NCI-H774 (cell line): ENCODE measurements at regions not wholly inside any gene's neighbourhood (a gene's known extent, or its start where the extent isn't known, plus 50 kb on each side); places are given as distances from the start of the nearest gene placed in this dataset.

Source experiments
- DNase-seq: peaks from one replicate; lab custom pipeline; 2025; lab: John Stamatoyannopoulos, UW

GRCh38 chr3:22485954-22486353, 717.2 kb upstream of the UBE2E2 start:
- DNase-seq, result no peak

- no peak for DNase-seq
Observed at GRCh38 chr3:22490747-22491146, 712.4 kb upstream of the UBE2E2 start.

GRCh38 chr3:22491344-22491743, 711.8 kb upstream of the UBE2E2 start:
- no peak for DNase-seq

- DNase-seq, result no peak
Observed at GRCh38 chr3:22492342-22492741, 710.8 kb upstream of the UBE2E2 start.

GRCh38 chr3:22495241-22495640, 707.9 kb upstream of the UBE2E2 start:
- no peak for DNase-seq

GRCh38 chr3:22495791-22496190, 707.3 kb upstream of the UBE2E2 start:
- no peak for DNase-seq

- DNase-seq, result no peak
Observed at GRCh38 chr3:22496641-22497040, 706.5 kb upstream of the UBE2E2 start.

GRCh38 chr3:22506871-22507270, 696.3 kb upstream of the UBE2E2 start:
- DNase-seq, result peak; percentile 11

- DNase-seq, result no peak
Observed at GRCh38 chr3:22507709-22508108, 695.4 kb upstream of the UBE2E2 start.

- no peak for DNase-seq
Observed at GRCh38 chr3:22523925-22524324, 679.2 kb upstream of the UBE2E2 start.

GRCh38 chr3:22526266-22526837, 676.8 kb upstream of the UBE2E2 start:
- no peak for DNase-seq

GRCh38 chr3:22536541-22536940, 666.6 kb upstream of the UBE2E2 start:
- DNase-seq, result no peak

- DNase-seq, result no peak
Observed at GRCh38 chr3:22537560-22537959, 665.6 kb upstream of the UBE2E2 start.

GRCh38 chr3:22542311-22542710, 660.8 kb upstream of the UBE2E2 start:
- no peak for DNase-seq

- peak; percentile 47 for DNase-seq
Observed at GRCh38 chr3:22555753-22556435, 647.2 kb upstream of the UBE2E2 start.

- DNase-seq, result no peak
Observed at GRCh38 chr3:22565393-22565792, 637.7 kb upstream of the UBE2E2 start.

GRCh38 chr3:22568285-22568684, 634.8 kb upstream of the UBE2E2 start:
- no peak for DNase-seq

- DNase-seq, result no peak
Observed at GRCh38 chr3:22569570-22569969, 633.6 kb upstream of the UBE2E2 start.

GRCh38 chr3:22581007-22581406, 622.1 kb upstream of the UBE2E2 start:
- no peak for DNase-seq

- no peak for DNase-seq
Observed at GRCh38 chr3:22582266-22582665, 620.9 kb upstream of the UBE2E2 start.

- DNase-seq, result no peak
Observed at GRCh38 chr3:22585504-22585903, 617.6 kb upstream of the UBE2E2 start.

- DNase-seq, result no peak
Observed at GRCh38 chr3:22585911-22586310, 617.2 kb upstream of the UBE2E2 start.

- DNase-seq, result no peak
Observed at GRCh38 chr3:22587446-22587845, 615.7 kb upstream of the UBE2E2 start.

GRCh38 chr3:22593638-22594037, 609.5 kb upstream of the UBE2E2 start:
- peak; percentile 52 for DNase-seq
